Osteocyte (in vitro differentiated cells): ENCODE measurements at regions not wholly inside any gene's neighbourhood (a gene's known extent, or its start where the extent isn't known, plus 50 kb on each side); places are given as distances from the start of the nearest gene placed in this dataset.

Source experiments
- DNase-seq: peaks from one replicate; pipeline ENCODE4 v3.0.0; 2021; ENCODE audit warnings: mixed read lengths; ENCODE audit not compliant: unreplicated experiment; ENCODE audit errors: extremely low spot score
- H3K27ac Mint-ChIP-seq: one replicate; pipeline ENCODE4 v1.8.0; 2021; ENCODE audit warnings: mild to moderate bottlenecking, mixed read lengths; ENCODE audit not compliant: unreplicated experiment
- H3K27me3 Mint-ChIP-seq: one replicate; pipeline ENCODE4 v1.8.0; 2021; ENCODE audit warnings: mixed read lengths; ENCODE audit not compliant: unreplicated experiment
- H3K36me3 Mint-ChIP-seq: one replicate; pipeline ENCODE4 v1.8.0; 2021; ENCODE audit warnings: mixed read lengths; ENCODE audit not compliant: unreplicated experiment
- H3K4me1 Mint-ChIP-seq: one replicate; pipeline ENCODE4 v1.8.0; 2021; ENCODE audit warnings: mixed read lengths; ENCODE audit not compliant: unreplicated experiment
- H3K4me3 Mint-ChIP-seq: one replicate; pipeline ENCODE4 v1.8.0; 2021; ENCODE audit warnings: mild to moderate bottlenecking, moderate library complexity, mixed read lengths; ENCODE audit not compliant: unreplicated experiment
- H3K9me3 Mint-ChIP-seq: one replicate; pipeline ENCODE4 v1.8.0; 2021; ENCODE audit warnings: mixed read lengths; ENCODE audit not compliant: unreplicated experiment
- CTCF ChIP-seq: fragments of 200-600 bp; sonication (generic); IDR thresholded peaks from 2 replicates; pipeline ENCODE4 v1.5.0; 2021; ENCODE audit warnings: antibody characterized with exemption, mild to moderate bottlenecking, moderate library complexity

- Mint-ChIP-seq H3K4me1 (no peaks in the 10 kb centered on the region), H3K27me3 (no peaks in the 10 kb centered on the region), H3K4me3 (no peak overlapping the region), H3K36me3 (peaks cover 4% of the 10 kb centered on the region), H3K27ac (no peak overlapping the region), H3K9me3 (peaks cover 18% of the 10 kb centered on the region)
- no peak for TF ChIP-seq CTCF
- DNase-seq = no peak
Observed at GRCh38 chr5:126074538-126074937, 348.7 kb upstream of the GRAMD2B start.

GRCh38 chr5:126079266-126079665 lies 343.9 kb upstream of the GRAMD2B start:
- DNase-seq = no peak
- no peaks in the 10 kb centered on the region for H3K4me1 Mint-ChIP-seq
- no peak overlapping the region for H3K27ac Mint-ChIP-seq
- peaks cover 22% of the 10 kb centered on the region for H3K9me3 Mint-ChIP-seq
- no peaks in the 10 kb centered on the region for H3K27me3 Mint-ChIP-seq
- peaks cover 9% of the 10 kb centered on the region for H3K36me3 Mint-ChIP-seq
- H3K4me3 Mint-ChIP-seq = no peak overlapping the region
- no peak for TF ChIP-seq CTCF

GRCh38 chr5:126081209-126081608 lies 342.0 kb upstream of the GRAMD2B start:
- no peaks in the 10 kb centered on the region for H3K27me3 Mint-ChIP-seq
- TF ChIP-seq CTCF = no peak
- DNase-seq = no peak
- H3K27ac Mint-ChIP-seq = no peak overlapping the region
- H3K9me3 Mint-ChIP-seq = peaks cover 37% of the 10 kb centered on the region
- H3K4me1 Mint-ChIP-seq = no peaks in the 10 kb centered on the region
- no peak overlapping the region for H3K4me3 Mint-ChIP-seq
- H3K36me3 Mint-ChIP-seq = peaks cover 20% of the 10 kb centered on the region

GRCh38 chr5:126093041-126093440 lies 330.2 kb upstream of the GRAMD2B start:
- Mint-ChIP-seq H3K4me1 (peaks cover 2% of the 10 kb centered on the region), H3K27ac (no peak overlapping the region), H3K27me3 (peaks cover 8% of the 10 kb centered on the region), H3K9me3 (peaks cover 22% of the 10 kb centered on the region), H3K36me3 (peaks cover 2% of the 10 kb centered on the region), H3K4me3 (no peak overlapping the region)
- DNase-seq = no peak
- TF ChIP-seq CTCF = no peak

GRCh38 chr5:126093718-126094117 lies 329.5 kb upstream of the GRAMD2B start:
- TF ChIP-seq CTCF = no peak
- peaks cover 6% of the 10 kb centered on the region for H3K27me3 Mint-ChIP-seq
- peaks cover 2% of the 10 kb centered on the region for H3K36me3 Mint-ChIP-seq
- no peak overlapping the region for H3K27ac Mint-ChIP-seq
- H3K4me3 Mint-ChIP-seq = no peak overlapping the region
- no peak for DNase-seq
- H3K4me1 Mint-ChIP-seq = peaks cover 9% of the 10 kb centered on the region
- H3K9me3 Mint-ChIP-seq = peaks cover 18% of the 10 kb centered on the region
